ENCODE measurements at regions not wholly inside any gene's neighbourhood (a gene's known extent, or its start where the extent isn't known, plus 50 kb on each side); places are given as distances from the start of the nearest gene placed in this dataset.

- H3K36me3 ChIP-seq (ENCODE audit: control insufficient read depth, insufficient read depth, low read length): no peaks in the 10 kb centered on the region
- no peak overlapping the region for H3K27ac ChIP-seq (ENCODE audit: low read depth, low read length, severe bottlenecking)
- peaks cover 4% of the 10 kb centered on the region for H3K4me1 ChIP-seq (ENCODE audit: control insufficient read depth, insufficient read depth, low read length, poor library complexity, severe bottlenecking)
- no peak overlapping the region for H3K4me3 ChIP-seq (ENCODE audit: extremely low read depth, insufficient read depth, low read length, poor library complexity, severe bottlenecking)
- H3K9me3 ChIP-seq (ENCODE audit: control insufficient read depth, low read length): no peaks in the 10 kb centered on the region
- 75 to 100% methylated on average over 1 of the region's 1 CpG for WGBS, 2 experiments (ENCODE audit: insufficient coverage in 2 of 2)
These were observed 130.8 kb upstream of the POC5 start for GRCh38 chr5:75848077-75848476.

GRCh38 chr5:75847561-75848021, 130.4 kb upstream of the POC5 start:
- Histone ChIP-seq H3K4me3 (ENCODE audit: extremely low read depth, insufficient read depth, low read length, poor library complexity, severe bottlenecking) (no peak overlapping the region), H3K4me1 (ENCODE audit: control insufficient read depth, insufficient read depth, low read length, poor library complexity, severe bottlenecking) (peaks cover 4% of the 10 kb centered on the region), H3K36me3 (ENCODE audit: control insufficient read depth, insufficient read depth, low read length) (no peaks in the 10 kb centered on the region), H3K27ac (ENCODE audit: low read depth, low read length, severe bottlenecking) (no peak overlapping the region), H3K9me3 (ENCODE audit: control insufficient read depth, low read length) (no peaks in the 10 kb centered on the region)
- no CpG with 5 or more reads among the region's 1 CpG for WGBS, 2 experiments (ENCODE audit: insufficient coverage in 2 of 2)

GRCh38 chr5:75844301-75844700, 127.1 kb upstream of the POC5 start:
- Histone ChIP-seq H3K4me1 (ENCODE audit: control insufficient read depth, insufficient read depth, low read length, poor library complexity, severe bottlenecking) (peaks cover 4% of the 10 kb centered on the region), H3K27ac (ENCODE audit: low read depth, low read length, severe bottlenecking) (no peak overlapping the region), H3K36me3 (ENCODE audit: control insufficient read depth, insufficient read depth, low read length) (no peaks in the 10 kb centered on the region), H3K4me3 (ENCODE audit: extremely low read depth, insufficient read depth, low read length, poor library complexity, severe bottlenecking) (no peak overlapping the region), H3K9me3 (ENCODE audit: control insufficient read depth, low read length) (no peaks in the 10 kb centered on the region)
- WGBS, 2 experiments (ENCODE audit: insufficient coverage in 2 of 2): 92 to 100% methylated on average over 1 of the region's 2 CpGs

- 48 to 67% methylated on average over 3 of the region's 4 CpGs for WGBS, 2 experiments (ENCODE audit: insufficient coverage in 2 of 2)
- no peaks in the 10 kb centered on the region for H3K9me3 ChIP-seq (ENCODE audit: control insufficient read depth, low read length)
These were observed 126.1 kb upstream of the POC5 start for GRCh38 chr5:75843319-75843718.

GRCh38 chr5:75839547-75839946, 122.3 kb upstream of the POC5 start:
- H3K4me1 ChIP-seq (ENCODE audit: control insufficient read depth, insufficient read depth, low read length, poor library complexity, severe bottlenecking): peaks cover 4% of the 10 kb centered on the region
- no peaks in the 10 kb centered on the region for H3K9me3 ChIP-seq (ENCODE audit: control insufficient read depth, low read length)
- no peaks in the 10 kb centered on the region for H3K36me3 ChIP-seq (ENCODE audit: control insufficient read depth, insufficient read depth, low read length)
- no peak overlapping the region for H3K27ac ChIP-seq (ENCODE audit: low read depth, low read length, severe bottlenecking)
- WGBS, 2 experiments (ENCODE audit: insufficient coverage in 2 of 2): 100% methylated on average over 1 of the region's 1 CpG; no CpG with 5 or more reads in 1 of the 2 experiments
- H3K4me3 ChIP-seq (ENCODE audit: extremely low read depth, insufficient read depth, low read length, poor library complexity, severe bottlenecking): no peak overlapping the region

More at GRCh38 chr5:75843319-75843718, 126.1 kb upstream of the POC5 start:
- H3K27ac ChIP-seq (ENCODE audit: low read depth, low read length, severe bottlenecking): no peak overlapping the region
- no peaks in the 10 kb centered on the region for H3K36me3 ChIP-seq (ENCODE audit: control insufficient read depth, insufficient read depth, low read length)
- peaks cover 4% of the 10 kb centered on the region for H3K4me1 ChIP-seq (ENCODE audit: control insufficient read depth, insufficient read depth, low read length, poor library complexity, severe bottlenecking)
- no peak overlapping the region for H3K4me3 ChIP-seq (ENCODE audit: extremely low read depth, insufficient read depth, low read length, poor library complexity, severe bottlenecking)

GRCh38 chr5:75837258-75837841, 120.1 kb upstream of the POC5 start:
- no peaks in the 10 kb centered on the region for H3K36me3 ChIP-seq (ENCODE audit: control insufficient read depth, insufficient read depth, low read length)
- WGBS, 2 experiments (ENCODE audit: insufficient coverage in 2 of 2): 90 to 97% methylated on average over 3 to 5 of the region's 7 CpGs
- no peak overlapping the region for H3K27ac ChIP-seq (ENCODE audit: low read depth, low read length, severe bottlenecking)
- no peak overlapping the region for H3K4me3 ChIP-seq (ENCODE audit: extremely low read depth, insufficient read depth, low read length, poor library complexity, severe bottlenecking)
- no peaks in the 10 kb centered on the region for H3K4me1 ChIP-seq (ENCODE audit: control insufficient read depth, insufficient read depth, low read length, poor library complexity, severe bottlenecking)
- no peaks in the 10 kb centered on the region for H3K9me3 ChIP-seq (ENCODE audit: control insufficient read depth, low read length)

- Histone ChIP-seq H3K27ac (ENCODE audit: low read depth, low read length, severe bottlenecking) (no peak overlapping the region), H3K4me3 (ENCODE audit: extremely low read depth, insufficient read depth, low read length, poor library complexity, severe bottlenecking) (no peak overlapping the region), H3K36me3 (ENCODE audit: control insufficient read depth, insufficient read depth, low read length) (no peaks in the 10 kb centered on the region), H3K9me3 (ENCODE audit: control insufficient read depth, low read length) (no peaks in the 10 kb centered on the region), H3K4me1 (ENCODE audit: control insufficient read depth, insufficient read depth, low read length, poor library complexity, severe bottlenecking) (no peaks in the 10 kb centered on the region)
- WGBS, 2 experiments (ENCODE audit: insufficient coverage in 2 of 2): 86% methylated on average over 7 to 9 of the region's 11 CpGs
These were observed 114.3 kb upstream of the POC5 start for GRCh38 chr5:75831561-75831960.

- no peaks in the 10 kb centered on the region for H3K36me3 ChIP-seq (ENCODE audit: control insufficient read depth, insufficient read depth, low read length)
- no peaks in the 10 kb centered on the region for H3K4me1 ChIP-seq (ENCODE audit: control insufficient read depth, insufficient read depth, low read length, poor library complexity, severe bottlenecking)
- no peak overlapping the region for H3K27ac ChIP-seq (ENCODE audit: low read depth, low read length, severe bottlenecking)
- H3K4me3 ChIP-seq (ENCODE audit: extremely low read depth, insufficient read depth, low read length, poor library complexity, severe bottlenecking): no peak overlapping the region
- H3K9me3 ChIP-seq (ENCODE audit: control insufficient read depth, low read length): no peaks in the 10 kb centered on the region
- no CpG with 5 or more reads among the region's 2 CpGs for WGBS, 2 experiments (ENCODE audit: insufficient coverage in 2 of 2)
These were observed 110.8 kb upstream of the POC5 start for GRCh38 chr5:75828029-75828428.

- Histone ChIP-seq H3K27ac (ENCODE audit: low read depth, low read length, severe bottlenecking) (no peak overlapping the region), H3K4me3 (ENCODE audit: extremely low read depth, insufficient read depth, low read length, poor library complexity, severe bottlenecking) (no peak overlapping the region), H3K9me3 (ENCODE audit: control insufficient read depth, low read length) (no peaks in the 10 kb centered on the region), H3K36me3 (ENCODE audit: control insufficient read depth, insufficient read depth, low read length) (no peaks in the 10 kb centered on the region), H3K4me1 (ENCODE audit: control insufficient read depth, insufficient read depth, low read length, poor library complexity, severe bottlenecking) (no peaks in the 10 kb centered on the region)
- 100% methylated on average over 1 of the region's 1 CpG; no CpG with 5 or more reads in 1 of the 2 experiments for WGBS, 2 experiments (ENCODE audit: insufficient coverage in 2 of 2)
These were observed 107.1 kb upstream of the POC5 start for GRCh38 chr5:75824323-75824722.

GRCh38 chr5:75823811-75824210, 106.6 kb upstream of the POC5 start:
- Histone ChIP-seq H3K4me1 (ENCODE audit: control insufficient read depth, insufficient read depth, low read length, poor library complexity, severe bottlenecking) (no peaks in the 10 kb centered on the region), H3K36me3 (ENCODE audit: control insufficient read depth, insufficient read depth, low read length) (no peaks in the 10 kb centered on the region), H3K9me3 (ENCODE audit: control insufficient read depth, low read length) (no peaks in the 10 kb centered on the region), H3K4me3 (ENCODE audit: extremely low read depth, insufficient read depth, low read length, poor library complexity, severe bottlenecking) (no peak overlapping the region), H3K27ac (ENCODE audit: low read depth, low read length, severe bottlenecking) (no peak overlapping the region)
- WGBS, 2 experiments (ENCODE audit: insufficient coverage in 2 of 2): no CpG with 5 or more reads among the region's 1 CpG

- H3K4me1 ChIP-seq (ENCODE audit: control insufficient read depth, insufficient read depth, low read length, poor library complexity, severe bottlenecking): no peaks in the 10 kb centered on the region
- 95% methylated on average over 2 of the region's 2 CpGs; no CpG with 5 or more reads in 1 of the 2 experiments for WGBS, 2 experiments (ENCODE audit: insufficient coverage in 2 of 2)
- H3K36me3 ChIP-seq (ENCODE audit: control insufficient read depth, insufficient read depth, low read length): no peaks in the 10 kb centered on the region
- no peaks in the 10 kb centered on the region for H3K9me3 ChIP-seq (ENCODE audit: control insufficient read depth, low read length)
- H3K4me3 ChIP-seq (ENCODE audit: extremely low read depth, insufficient read depth, low read length, poor library complexity, severe bottlenecking): no peak overlapping the region
- no peak overlapping the region for H3K27ac ChIP-seq (ENCODE audit: low read depth, low read length, severe bottlenecking)
These were observed 101.4 kb upstream of the POC5 start for GRCh38 chr5:75818661-75819060.
